Esophagus squamous epithelium (tissue), 5 donors: ENCODE measurements at regions not wholly inside any gene's neighbourhood (a gene's known extent, or its start where the extent isn't known, plus 50 kb on each side); places are given as distances from the start of the nearest gene placed in this dataset.

ENCODE experiments used
- DNase-seq: peaks from one replicate; lab custom pipeline; 2025; lab: John Stamatoyannopoulos, UW
- H3K27ac ChIP-seq, 4 donors: fragments of 200-600 bp; sonication (generic); one replicate each; pipeline ENCODE4 v1.5.1; 2016 to 2019; ENCODE audit warnings: mild to moderate bottlenecking in 1 of 4
- H3K27me3 ChIP-seq, 4 donors: fragments of 200-600 bp; sonication (generic); 1 replicate in 3 of 4; 2 replicates in 1 of 4; pipeline versions ENCODE4 v1.5.1 to v1.6.0; 2017 to 2021; ENCODE audit warnings: antibody characterized with exemption in 1 of 4
- H3K36me3 ChIP-seq, 3 donors: fragments of 200-600 bp; sonication (generic); one replicate each; pipeline ENCODE4 v1.5.1; 2016 to 2019
- H3K4me1 ChIP-seq, 3 donors: fragments of 200-600 bp; sonication (generic); one replicate each; pipeline ENCODE4 v1.5.1; 2017 to 2019
- H3K4me3 ChIP-seq, 4 donors: fragments of 200-600 bp; sonication (generic); 1 replicate in 3 of 4; 2 replicates in 1 of 4; pipeline ENCODE4 v1.5.1; 2016 to 2019; ENCODE audit warnings: mild to moderate bottlenecking in 2 of 4, moderate library complexity in 1 of 4
- H3K9me3 ChIP-seq, 3 donors: fragments of 200-600 bp; sonication (generic); one replicate each; pipeline ENCODE4 v1.5.1; 2016 to 2019
- CTCF ChIP-seq, 6 experiments: fragments of 450-650 bp in 4 of 6; fragments of 200-600 bp in 2 of 6; sonication (generic) in 2 of 6; IDR thresholded peaks; one replicate each; pipeline ENCODE4 v1.5.1; 2016 to 2019; ENCODE audit warnings: antibody characterized with exemption in 6 of 6, mild to moderate bottlenecking in 4 of 6, moderate library complexity in 4 of 6
- POLR2A ChIP-seq, 4 donors: fragments of 450-650 bp; IDR thresholded peaks; one replicate each; pipeline ENCODE4 v1.6.1; 2017; ENCODE audit warnings: antibody characterized with exemption in 4 of 4, mild to moderate bottlenecking in 4 of 4, moderate library complexity in 3 of 4
- WGBS, 2 donors: methylation state at CpG; one replicate each; pipeline ENCODE4 v1.1.5; 2018; 5-methylcytosine and 5-hydroxymethylcytosine counted together
- intact Hi-C: fragments of 100-400 bp; cut with DNase I; formaldehyde crosslinking; loops from one replicate; pipeline ENCODE4 v1.15.0; 2022
- donor health status: DM: yes; HTN: yes; CAD: no.

DNA sequence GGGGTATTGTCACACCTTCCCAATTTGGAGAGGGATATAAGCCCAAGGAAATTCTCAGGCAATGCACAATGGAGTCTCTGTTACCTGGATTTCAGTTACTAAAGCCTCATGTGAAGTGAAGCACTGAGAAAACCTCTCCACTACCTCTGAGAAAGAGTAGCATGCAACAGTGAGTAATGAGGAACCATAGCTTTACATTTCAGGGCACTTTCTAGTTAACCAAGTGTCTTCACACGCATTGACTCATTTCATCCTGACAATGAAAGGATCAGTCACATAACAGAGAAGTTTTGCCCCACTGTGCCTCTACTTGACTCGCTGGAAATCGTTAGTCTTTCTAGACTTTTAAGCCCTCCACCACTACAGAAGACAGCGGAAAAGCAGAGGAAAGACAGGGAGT lies 86.2 kb upstream of the ARID1B start:
- intact Hi-C loops: no loop called here
- DNase-seq: no peak
- WGBS, 2 donors: 71 to 78% methylated on average over 4 of the region's 4 CpGs
- H3K4me1 ChIP-seq: peaks cover 0 to 14% (median 4%) of the 10 kb centered on the region in 3 donors
- no peaks in the 10 kb centered on the region for H3K27me3 ChIP-seq
- TF ChIP-seq CTCF (IDR thresholded peaks at IDR 0.05) (no peak), POLR2A (IDR thresholded peaks at IDR 0.05) (no peak)
- no peak overlapping the region for H3K27ac ChIP-seq
- H3K9me3 ChIP-seq: no peaks in the 10 kb centered on the region
- no peak overlapping the region for H3K4me3 ChIP-seq
- H3K36me3 ChIP-seq: no peaks in the 10 kb centered on the region

GRCh38 chr6:156689656-156690055 lies 87.5 kb upstream of the ARID1B start:
- 73% methylated on average over 2 of the region's 2 CpGs for WGBS, 2 donors
- no peaks in the 10 kb centered on the region for H3K36me3 ChIP-seq
- H3K27me3 ChIP-seq: no peaks in the 10 kb centered on the region
- no peaks in the 10 kb centered on the region for H3K9me3 ChIP-seq
- TF ChIP-seq CTCF (IDR thresholded peaks at IDR 0.05) (no peak), POLR2A (IDR thresholded peaks at IDR 0.05) (no peak)
- no peak overlapping the region for H3K4me3 ChIP-seq
- intact Hi-C loops: loop anchor here (5.0 to 10.0 kb wide), 3 partner anchors 88 to 345 kb away; partner anchors contain the start of gene ARID1B
- peaks cover 0 to 21% (median 8%) of the 10 kb centered on the region in 3 donors for H3K4me1 ChIP-seq
- DNase-seq: no peak
- no peak overlapping the region for H3K27ac ChIP-seq

DNA sequence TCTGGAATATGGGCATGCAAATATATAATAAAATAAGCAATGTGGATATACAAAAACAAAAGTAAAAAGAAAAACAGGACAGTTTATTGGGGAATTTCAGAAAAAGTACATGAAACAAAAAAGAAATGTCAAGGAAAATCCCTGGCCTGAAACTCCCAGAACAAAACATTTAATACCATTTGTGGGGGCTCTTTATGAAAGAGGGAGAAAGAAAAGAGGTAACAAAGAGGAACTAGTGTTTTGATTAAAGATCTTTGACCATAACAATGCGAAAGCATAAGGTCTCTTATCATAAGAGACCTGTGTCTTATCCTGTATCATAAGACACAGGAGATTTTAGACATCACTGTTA lies 88.6 kb upstream of the ARID1B start:
- TF ChIP-seq CTCF (IDR thresholded peaks at IDR 0.05): no peak
- no peak for TF ChIP-seq POLR2A (IDR thresholded peaks at IDR 0.05)
- intact Hi-C loops: loop anchor here (5.0 to 10.0 kb wide), 3 partner anchors 89 to 346 kb away; partner anchors contain the start of gene ARID1B
- no peaks in the 10 kb centered on the region for H3K9me3 ChIP-seq
- peaks cover 0 to 21% (median 8%) of the 10 kb centered on the region in 3 donors for H3K4me1 ChIP-seq
- H3K27me3 ChIP-seq: no peaks in the 10 kb centered on the region
- peak overlapping the region; percentile 84 to 99 (median 96) for H3K27ac ChIP-seq
- H3K4me3 ChIP-seq: no peak overlapping the region
- 88 to 91% methylated on average over 1 of the region's 1 CpG for WGBS, 2 donors
- H3K36me3 ChIP-seq: no peaks in the 10 kb centered on the region
- DNase-seq: no peak

- H3K27me3 ChIP-seq: no peaks in the 10 kb centered on the region
- H3K4me1 ChIP-seq: peaks cover 0 to 21% (median 8%) of the 10 kb centered on the region in 3 donors
- peak overlapping the region; percentile 84 to 99 (median 96) for H3K27ac ChIP-seq
- H3K9me3 ChIP-seq: no peaks in the 10 kb centered on the region
- no peaks in the 10 kb centered on the region for H3K36me3 ChIP-seq
- TF ChIP-seq CTCF (IDR thresholded peaks at IDR 0.05) (no peak), POLR2A (IDR thresholded peaks at IDR 0.05) (no peak)
- intact Hi-C loops: loop anchor here (5.0 to 10.0 kb wide), 3 partner anchors 89 to 347 kb away; partner anchors contain the start of gene ARID1B
- H3K4me3 ChIP-seq: peak overlapping the region; percentile 50 to 90 (median 74)
- no peak for DNase-seq
- 5 to 12% methylated on average over 16 to 21 of the region's 22 CpGs for WGBS, 2 donors
Observed at GRCh38 chr6:156687789-156688619, 89.2 kb upstream of the ARID1B start.
